ENCODE measurements at regions not wholly inside any gene's neighbourhood (a gene's known extent, or its start where the extent isn't known, plus 50 kb on each side); places are given as distances from the start of the nearest gene placed in this dataset.

DNA sequence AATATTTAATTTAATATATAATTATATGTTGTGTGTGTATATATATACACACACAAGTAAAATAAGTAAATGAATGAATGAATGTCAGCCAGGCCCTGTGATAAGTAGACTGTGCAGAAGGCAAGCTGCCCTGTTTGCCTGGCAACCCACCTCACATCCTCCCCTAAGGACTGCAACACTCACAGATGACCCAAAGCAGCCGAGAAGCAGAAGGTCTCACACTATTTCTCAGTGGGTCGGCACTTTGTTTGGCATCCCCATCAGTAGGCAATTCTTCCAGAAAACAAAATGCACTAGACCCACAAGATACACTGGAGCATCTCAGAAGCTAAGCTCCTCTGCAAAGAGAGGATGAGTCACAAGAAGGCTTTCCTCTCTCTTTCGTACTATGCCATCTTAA lies 152.1 kb upstream of the GRAMD2B start:
- Mint-ChIP-seq H3K27ac (ENCODE audit: unreplicated experiment) (no peak overlapping the region), H3K36me3 (ENCODE audit: low read depth) (no peaks in the 10 kb centered on the region), H3K27me3 (ENCODE audit: low read depth) (no peaks in the 10 kb centered on the region), H3K4me3 (no peak overlapping the region), H3K4me1 (peaks cover 16% of the 10 kb centered on the region), H3K9me3 (no peaks in the 10 kb centered on the region)
- TF ChIP-seq, protein P1, sequence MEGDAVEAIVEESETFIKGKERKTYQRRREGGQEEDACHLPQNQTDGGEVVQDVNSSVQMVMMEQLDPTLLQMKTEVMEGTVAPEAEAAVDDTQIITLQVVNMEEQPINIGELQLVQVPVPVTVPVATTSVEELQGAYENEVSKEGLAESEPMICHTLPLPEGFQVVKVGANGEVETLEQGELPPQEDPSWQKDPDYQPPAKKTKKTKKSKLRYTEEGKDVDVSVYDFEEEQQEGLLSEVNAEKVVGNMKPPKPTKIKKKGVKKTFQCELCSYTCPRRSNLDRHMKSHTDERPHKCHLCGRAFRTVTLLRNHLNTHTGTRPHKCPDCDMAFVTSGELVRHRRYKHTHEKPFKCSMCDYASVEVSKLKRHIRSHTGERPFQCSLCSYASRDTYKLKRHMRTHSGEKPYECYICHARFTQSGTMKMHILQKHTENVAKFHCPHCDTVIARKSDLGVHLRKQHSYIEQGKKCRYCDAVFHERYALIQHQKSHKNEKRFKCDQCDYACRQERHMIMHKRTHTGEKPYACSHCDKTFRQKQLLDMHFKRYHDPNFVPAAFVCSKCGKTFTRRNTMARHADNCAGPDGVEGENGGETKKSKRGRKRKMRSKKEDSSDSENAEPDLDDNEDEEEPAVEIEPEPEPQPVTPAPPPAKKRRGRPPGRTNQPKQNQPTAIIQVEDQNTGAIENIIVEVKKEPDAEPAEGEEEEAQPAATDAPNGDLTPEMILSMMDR (conservative IDR thresholded peaks at IDR 0.05), result no peak
- DNase-seq (ENCODE audit: low read depth, low spot score), result no peak

DNA sequence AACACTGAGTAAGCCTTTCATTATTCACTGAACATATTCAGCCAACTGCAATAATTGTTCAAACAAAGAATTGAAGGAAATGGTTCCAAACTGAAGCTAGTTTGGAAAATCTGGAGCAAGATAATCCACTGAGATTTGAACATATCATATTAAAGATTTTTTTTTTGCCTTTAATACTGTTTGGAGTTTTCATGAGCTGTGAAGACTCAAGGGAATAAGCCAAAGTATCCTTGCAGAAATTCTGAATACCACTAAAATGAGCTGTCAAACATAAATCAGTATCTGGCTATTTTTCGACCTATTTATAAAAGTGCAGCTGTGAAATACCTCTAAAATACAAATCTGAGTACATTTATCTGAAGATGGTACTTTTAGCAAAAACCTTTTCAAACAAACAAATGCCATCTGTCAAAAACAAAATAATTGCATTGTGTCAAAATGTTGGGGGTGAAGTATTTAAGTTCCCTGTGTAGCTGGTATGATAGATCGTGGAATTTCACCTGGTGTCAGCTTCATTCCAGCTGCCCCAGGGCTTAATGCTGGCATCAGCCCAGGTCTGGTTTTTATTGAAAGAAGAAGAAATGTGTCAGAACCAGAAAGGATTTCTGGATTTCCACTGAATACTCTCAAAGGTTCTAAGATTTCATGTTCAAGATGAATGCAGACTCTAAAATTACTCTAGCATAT lies 149.0 kb upstream of the GRAMD2B start:
- no peak for DNase-seq (ENCODE audit: low read depth, low spot score)
- H3K27me3 Mint-ChIP-seq (ENCODE audit: low read depth), result no peaks in the 10 kb centered on the region
- no peaks in the 10 kb centered on the region for H3K9me3 Mint-ChIP-seq
- no peaks in the 10 kb centered on the region for H3K4me1 Mint-ChIP-seq
- H3K36me3 Mint-ChIP-seq (ENCODE audit: low read depth), result no peaks in the 10 kb centered on the region
- TF ChIP-seq, protein P1 (conservative IDR thresholded peaks at IDR 0.05), result no peak
- no peak overlapping the region for H3K4me3 Mint-ChIP-seq
- no peak overlapping the region for H3K27ac Mint-ChIP-seq (ENCODE audit: unreplicated experiment)

DNA sequence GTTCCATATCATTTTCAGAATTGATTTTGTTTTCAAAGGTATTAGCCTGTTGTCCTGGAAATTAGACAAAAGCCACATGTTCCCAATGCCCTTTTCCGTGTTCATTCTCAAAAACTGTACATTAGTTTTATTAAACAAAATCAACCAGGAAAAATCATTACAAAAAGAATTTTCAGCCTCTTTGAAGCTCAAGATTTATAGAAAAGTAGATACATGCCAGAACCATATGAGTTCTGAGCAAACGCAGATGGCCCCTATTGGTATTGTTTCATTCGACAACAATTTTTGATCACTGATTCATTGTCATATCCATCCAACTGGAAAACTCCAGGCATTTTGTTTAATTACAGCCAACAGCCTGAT lies 148.5 kb upstream of the GRAMD2B start:
- Mint-ChIP-seq H3K4me3 (no peak overlapping the region), H3K9me3 (peaks cover 1% of the 10 kb centered on the region), H3K36me3 (ENCODE audit: low read depth) (no peaks in the 10 kb centered on the region), H3K27ac (ENCODE audit: unreplicated experiment) (no peak overlapping the region), H3K4me1 (no peaks in the 10 kb centered on the region), H3K27me3 (ENCODE audit: low read depth) (no peaks in the 10 kb centered on the region)
- TF ChIP-seq, protein P1 (conservative IDR thresholded peaks at IDR 0.05), result no peak
- DNase-seq (ENCODE audit: low read depth, low spot score), result no peak

DNA sequence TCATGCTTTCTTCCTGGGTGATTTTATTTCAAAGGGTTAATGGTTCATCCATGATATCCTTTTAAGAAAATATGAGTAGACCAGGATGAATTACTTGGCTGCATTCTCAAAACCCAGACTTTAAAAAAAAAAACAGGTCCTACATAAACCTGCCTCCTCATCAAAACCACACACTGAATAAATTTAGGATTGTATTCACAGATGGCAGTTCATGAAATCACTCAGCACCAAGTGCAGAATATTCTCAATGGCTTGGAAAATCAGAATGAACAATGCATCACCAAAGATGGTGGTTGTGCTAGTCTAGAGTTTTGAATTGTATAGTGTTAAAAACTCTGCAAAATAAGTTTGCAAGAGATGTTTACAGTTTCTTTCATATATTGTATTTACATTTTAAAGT lies 145.4 kb upstream of the GRAMD2B start:
- Mint-ChIP-seq H3K27me3 (ENCODE audit: low read depth) (no peaks in the 10 kb centered on the region), H3K4me1 (peaks cover 16% of the 10 kb centered on the region), H3K27ac (ENCODE audit: unreplicated experiment) (no peak overlapping the region), H3K36me3 (ENCODE audit: low read depth) (no peaks in the 10 kb centered on the region), H3K4me3 (no peak overlapping the region), H3K9me3 (peaks cover 3% of the 10 kb centered on the region)
- DNase-seq (ENCODE audit: low read depth, low spot score), result no peak
- TF ChIP-seq, protein P1 (conservative IDR thresholded peaks at IDR 0.05), result no peak

DNA sequence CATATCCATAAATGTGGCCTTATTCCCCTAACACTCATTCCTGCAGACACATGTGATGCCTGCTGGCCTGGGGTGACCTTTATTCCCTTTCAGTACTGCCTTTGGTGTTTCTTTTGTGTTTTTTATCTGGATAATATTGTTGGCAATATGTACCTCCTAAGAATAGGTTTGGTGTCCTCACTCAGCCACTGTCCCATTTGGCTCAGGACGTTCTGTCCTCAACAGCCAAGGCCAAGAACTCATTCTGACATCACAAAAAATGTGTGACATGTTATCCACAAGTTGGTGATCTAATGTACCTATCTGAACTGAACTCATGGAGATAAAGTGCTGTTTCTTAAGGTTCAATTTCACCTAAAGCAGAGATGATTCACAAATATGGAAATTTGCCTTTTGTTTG lies 142.9 kb upstream of the GRAMD2B start:
- H3K9me3 Mint-ChIP-seq, result peaks cover 3% of the 10 kb centered on the region
- no peak for DNase-seq (ENCODE audit: low read depth, low spot score)
- no peak overlapping the region for H3K27ac Mint-ChIP-seq (ENCODE audit: unreplicated experiment)
- H3K36me3 Mint-ChIP-seq (ENCODE audit: low read depth), result no peaks in the 10 kb centered on the region
- no peaks in the 10 kb centered on the region for H3K27me3 Mint-ChIP-seq (ENCODE audit: low read depth)
- peaks cover 21% of the 10 kb centered on the region for H3K4me1 Mint-ChIP-seq
- TF ChIP-seq, protein P1 (conservative IDR thresholded peaks at IDR 0.05), result no peak
- H3K4me3 Mint-ChIP-seq, result no peak overlapping the region

All from neural crest cell (in vitro differentiated cells).